ENCODE measurements at regions not wholly inside any gene's neighbourhood (a gene's known extent, or its start where the extent isn't known, plus 50 kb on each side); places are given as distances from the start of the nearest gene placed in this dataset.

DNA sequence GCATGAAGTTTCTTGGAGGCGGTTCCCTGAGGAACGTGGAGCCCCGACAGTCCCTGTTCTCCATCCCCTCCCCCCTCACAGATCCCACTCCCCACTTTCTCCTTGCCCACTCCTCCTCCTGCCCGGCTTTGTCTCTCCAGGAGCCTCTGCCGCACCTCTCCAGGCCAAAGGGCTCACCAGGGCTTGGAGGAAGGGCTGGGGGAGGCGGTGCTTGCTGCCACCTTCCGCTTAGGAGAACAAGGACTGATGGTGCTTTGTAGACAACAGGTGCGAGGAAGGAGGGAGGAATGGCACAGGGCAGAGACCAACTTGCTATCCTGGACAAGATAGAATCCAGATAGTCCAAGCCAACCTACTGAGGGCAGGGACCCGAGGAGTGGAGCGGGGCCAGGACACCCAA, 103.5 kb upstream of the SMAD3 start:
- TF ChIP-seq, protein P1, sequence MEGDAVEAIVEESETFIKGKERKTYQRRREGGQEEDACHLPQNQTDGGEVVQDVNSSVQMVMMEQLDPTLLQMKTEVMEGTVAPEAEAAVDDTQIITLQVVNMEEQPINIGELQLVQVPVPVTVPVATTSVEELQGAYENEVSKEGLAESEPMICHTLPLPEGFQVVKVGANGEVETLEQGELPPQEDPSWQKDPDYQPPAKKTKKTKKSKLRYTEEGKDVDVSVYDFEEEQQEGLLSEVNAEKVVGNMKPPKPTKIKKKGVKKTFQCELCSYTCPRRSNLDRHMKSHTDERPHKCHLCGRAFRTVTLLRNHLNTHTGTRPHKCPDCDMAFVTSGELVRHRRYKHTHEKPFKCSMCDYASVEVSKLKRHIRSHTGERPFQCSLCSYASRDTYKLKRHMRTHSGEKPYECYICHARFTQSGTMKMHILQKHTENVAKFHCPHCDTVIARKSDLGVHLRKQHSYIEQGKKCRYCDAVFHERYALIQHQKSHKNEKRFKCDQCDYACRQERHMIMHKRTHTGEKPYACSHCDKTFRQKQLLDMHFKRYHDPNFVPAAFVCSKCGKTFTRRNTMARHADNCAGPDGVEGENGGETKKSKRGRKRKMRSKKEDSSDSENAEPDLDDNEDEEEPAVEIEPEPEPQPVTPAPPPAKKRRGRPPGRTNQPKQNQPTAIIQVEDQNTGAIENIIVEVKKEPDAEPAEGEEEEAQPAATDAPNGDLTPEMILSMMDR (conservative IDR thresholded peaks at IDR 0.05; ENCODE audit: low read depth, low read length) = no peak
- TF ChIP-seq, protein P2, sequence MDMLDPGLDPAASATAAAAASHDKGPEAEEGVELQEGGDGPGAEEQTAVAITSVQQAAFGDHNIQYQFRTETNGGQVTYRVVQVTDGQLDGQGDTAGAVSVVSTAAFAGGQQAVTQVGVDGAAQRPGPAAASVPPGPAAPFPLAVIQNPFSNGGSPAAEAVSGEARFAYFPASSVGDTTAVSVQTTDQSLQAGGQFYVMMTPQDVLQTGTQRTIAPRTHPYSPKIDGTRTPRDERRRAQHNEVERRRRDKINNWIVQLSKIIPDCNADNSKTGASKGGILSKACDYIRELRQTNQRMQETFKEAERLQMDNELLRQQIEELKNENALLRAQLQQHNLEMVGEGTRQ (IDR thresholded peaks at IDR 0.05; ENCODE audit: low read depth, low read length) = no peak
- no peak for TF ChIP-seq CEBPB (IDR thresholded peaks at IDR 0.05; ENCODE audit: low read depth, low read length)
- TF ChIP-seq POLR2A (IDR thresholded peaks at IDR 0.05; ENCODE audit: low read depth, low read length) = no peak
- TF ChIP-seq MAFK (IDR thresholded peaks at IDR 0.05; ENCODE audit: low read depth, low read length) = no peak
- TF ChIP-seq MXI1 (IDR thresholded peaks at IDR 0.05; ENCODE audit: borderline replicate concordance, low read depth, low read length) = no peak
- TF ChIP-seq CHD1 (IDR thresholded peaks at IDR 0.05; ENCODE audit: low read depth, low read length) = no peak
- TF ChIP-seq RFX5 (IDR thresholded peaks at IDR 0.05; ENCODE audit: low read depth, low read length) = no peak
